Activated T-cell treated with anti-CD3 and anti-CD28 coated beads, Interleukin-2, amount 50 U/mL, for 24 hours (primary cell): ENCODE measurements at regions not wholly inside any gene's neighbourhood (a gene's known extent, or its start where the extent isn't known, plus 50 kb on each side); places are given as distances from the start of the nearest gene placed in this dataset.

Source experiments
- DNase-seq: peaks from one replicate; pipeline ENCODE4 v3.0.0-alpha.2; 2020
- H3K27ac Mint-ChIP-seq: 2 replicates; pipeline ENCODE4 v1.8.0; 2020; ENCODE audit warnings: mild to moderate bottlenecking, mixed read lengths
- H3K27me3 Mint-ChIP-seq: 2 replicates; pipeline ENCODE4 v1.8.0; 2020; ENCODE audit warnings: mixed read lengths
- H3K36me3 Mint-ChIP-seq: 2 replicates; pipeline ENCODE4 v1.8.0; 2020; ENCODE audit warnings: low read depth, mixed read lengths
- H3K4me1 Mint-ChIP-seq: 2 replicates; pipeline ENCODE4 v1.8.0; 2020; ENCODE audit warnings: low read depth, mixed read lengths
- H3K4me3 Mint-ChIP-seq: 2 replicates; pipeline ENCODE4 v1.8.0; 2020; ENCODE audit warnings: mild to moderate bottlenecking, moderate library complexity, mixed read lengths
- H3K9me3 Mint-ChIP-seq: 2 replicates; pipeline ENCODE4 v1.8.0; 2020; ENCODE audit warnings: mixed read lengths

GRCh38 chr5:162484986-162485385, 417.4 kb downstream of the GABRG2 start:
- H3K27ac Mint-ChIP-seq = no peak overlapping the region
- no peak for DNase-seq
- H3K27me3 Mint-ChIP-seq = no peaks in the 10 kb centered on the region
- peaks cover 15% of the 10 kb centered on the region for H3K9me3 Mint-ChIP-seq
- H3K4me3 Mint-ChIP-seq = no peak overlapping the region
- no peaks in the 10 kb centered on the region for H3K4me1 Mint-ChIP-seq
- H3K36me3 Mint-ChIP-seq = no peaks in the 10 kb centered on the region

- Mint-ChIP-seq H3K4me3 (no peak overlapping the region), H3K9me3 (peaks cover 15% of the 10 kb centered on the region), H3K27ac (no peak overlapping the region), H3K27me3 (no peaks in the 10 kb centered on the region), H3K36me3 (no peaks in the 10 kb centered on the region), H3K4me1 (no peaks in the 10 kb centered on the region)
- DNase-seq = no peak
These were observed 418.2 kb downstream of the GABRG2 start for GRCh38 chr5:162485666-162486292.

- H3K4me1 Mint-ChIP-seq = no peaks in the 10 kb centered on the region
- no peak overlapping the region for H3K4me3 Mint-ChIP-seq
- no peaks in the 10 kb centered on the region for H3K27me3 Mint-ChIP-seq
- H3K9me3 Mint-ChIP-seq = peaks cover 20% of the 10 kb centered on the region
- H3K36me3 Mint-ChIP-seq = no peaks in the 10 kb centered on the region
- no peak overlapping the region for H3K27ac Mint-ChIP-seq
- no peak for DNase-seq
These were observed 420.3 kb downstream of the GABRG2 start for GRCh38 chr5:162487528-162488525.

- no peak overlapping the region for H3K27ac Mint-ChIP-seq
- DNase-seq = no peak
- H3K9me3 Mint-ChIP-seq = peaks cover 11% of the 10 kb centered on the region
- H3K4me3 Mint-ChIP-seq = no peak overlapping the region
- H3K36me3 Mint-ChIP-seq = no peaks in the 10 kb centered on the region
- H3K27me3 Mint-ChIP-seq = no peaks in the 10 kb centered on the region
- no peaks in the 10 kb centered on the region for H3K4me1 Mint-ChIP-seq
These were observed 428.7 kb downstream of the GABRG2 start for GRCh38 chr5:162496100-162496808.

GRCh38 chr5:162497455-162497854, 429.9 kb downstream of the GABRG2 start:
- no peak overlapping the region for H3K27ac Mint-ChIP-seq
- H3K4me3 Mint-ChIP-seq = no peak overlapping the region
- peaks cover 15% of the 10 kb centered on the region for H3K9me3 Mint-ChIP-seq
- DNase-seq = no peak
- no peaks in the 10 kb centered on the region for H3K36me3 Mint-ChIP-seq
- H3K27me3 Mint-ChIP-seq = no peaks in the 10 kb centered on the region
- H3K4me1 Mint-ChIP-seq = no peaks in the 10 kb centered on the region

GRCh38 chr5:162502780-162503179, 435.2 kb downstream of the GABRG2 start:
- Mint-ChIP-seq H3K4me3 (no peak overlapping the region), H3K36me3 (no peaks in the 10 kb centered on the region), H3K27ac (no peak overlapping the region), H3K9me3 (peaks cover 8% of the 10 kb centered on the region), H3K4me1 (no peaks in the 10 kb centered on the region), H3K27me3 (no peaks in the 10 kb centered on the region)
- no peak for DNase-seq

- Mint-ChIP-seq H3K4me1 (no peaks in the 10 kb centered on the region), H3K27ac (no peak overlapping the region), H3K36me3 (no peaks in the 10 kb centered on the region), H3K27me3 (no peaks in the 10 kb centered on the region), H3K4me3 (no peak overlapping the region), H3K9me3 (peaks cover 8% of the 10 kb centered on the region)
- no peak for DNase-seq
These were observed 436.2 kb downstream of the GABRG2 start for GRCh38 chr5:162503796-162504195.

GRCh38 chr5:162512935-162513565, 445.5 kb downstream of the GABRG2 start:
- peaks cover 17% of the 10 kb centered on the region for H3K9me3 Mint-ChIP-seq
- no peak overlapping the region for H3K4me3 Mint-ChIP-seq
- no peaks in the 10 kb centered on the region for H3K36me3 Mint-ChIP-seq
- no peaks in the 10 kb centered on the region for H3K4me1 Mint-ChIP-seq
- H3K27ac Mint-ChIP-seq = no peak overlapping the region
- no peaks in the 10 kb centered on the region for H3K27me3 Mint-ChIP-seq
- DNase-seq = no peak

- Mint-ChIP-seq H3K36me3 (no peaks in the 10 kb centered on the region), H3K27ac (no peak overlapping the region), H3K4me3 (no peak overlapping the region), H3K27me3 (no peaks in the 10 kb centered on the region), H3K4me1 (no peaks in the 10 kb centered on the region), H3K9me3 (peaks cover 17% of the 10 kb centered on the region)
- DNase-seq = no peak
These were observed 446.5 kb downstream of the GABRG2 start for GRCh38 chr5:162514116-162514515.

- Mint-ChIP-seq H3K36me3 (no peaks in the 10 kb centered on the region), H3K4me1 (no peaks in the 10 kb centered on the region), H3K27me3 (no peaks in the 10 kb centered on the region), H3K27ac (no peak overlapping the region), H3K9me3 (peaks cover 30% of the 10 kb centered on the region), H3K4me3 (no peak overlapping the region)
- no peak for DNase-seq
These were observed 453.3 kb downstream of the GABRG2 start for GRCh38 chr5:162520878-162521277.

GRCh38 chr5:162529209-162529608, 461.6 kb downstream of the GABRG2 start:
- no peak for DNase-seq
- H3K4me1 Mint-ChIP-seq = no peaks in the 10 kb centered on the region
- no peaks in the 10 kb centered on the region for H3K36me3 Mint-ChIP-seq
- H3K27me3 Mint-ChIP-seq = no peaks in the 10 kb centered on the region
- H3K9me3 Mint-ChIP-seq = peaks cover 11% of the 10 kb centered on the region
- H3K4me3 Mint-ChIP-seq = no peak overlapping the region
- no peak overlapping the region for H3K27ac Mint-ChIP-seq

- H3K4me1 Mint-ChIP-seq = no peaks in the 10 kb centered on the region
- H3K4me3 Mint-ChIP-seq = no peak overlapping the region
- no peaks in the 10 kb centered on the region for H3K27me3 Mint-ChIP-seq
- DNase-seq = no peak
- H3K36me3 Mint-ChIP-seq = no peaks in the 10 kb centered on the region
- no peak overlapping the region for H3K27ac Mint-ChIP-seq
- H3K9me3 Mint-ChIP-seq = peaks cover 6% of the 10 kb centered on the region
These were observed 462.3 kb downstream of the GABRG2 start for GRCh38 chr5:162529886-162530285.

- Mint-ChIP-seq H3K27ac (no peak overlapping the region), H3K36me3 (no peaks in the 10 kb centered on the region), H3K27me3 (no peaks in the 10 kb centered on the region), H3K9me3 (peaks cover 15% of the 10 kb centered on the region), H3K4me3 (no peak overlapping the region), H3K4me1 (no peaks in the 10 kb centered on the region)
- no peak for DNase-seq
These were observed 475.9 kb downstream of the GABRG2 start for GRCh38 chr5:162543437-162543836.

- Mint-ChIP-seq H3K4me3 (no peak overlapping the region), H3K27ac (no peak overlapping the region), H3K27me3 (no peaks in the 10 kb centered on the region), H3K36me3 (no peaks in the 10 kb centered on the region), H3K4me1 (no peaks in the 10 kb centered on the region), H3K9me3 (peaks cover 25% of the 10 kb centered on the region)
- no peak for DNase-seq
These were observed 477.3 kb downstream of the GABRG2 start for GRCh38 chr5:162544905-162545304.
